Activated T-helper 17 cell treated with anti-CD3 and anti-CD28 coated beads, Interleukin-2, amount 50 U/mL, for 72 hours (primary cell): ENCODE measurements at regions not wholly inside any gene's neighbourhood (a gene's known extent, or its start where the extent isn't known, plus 50 kb on each side); places are given as distances from the start of the nearest gene placed in this dataset.

Experiments
- ATAC-seq: fragments of 150-1000 bp; cut with Tn5 transposase; replicated peaks from 2 replicates; pipeline ENCODE4 v1.10.0; 2021; ENCODE audit warnings: mild to moderate bottlenecking, moderate library complexity
- H3K27ac Mint-ChIP-seq: one replicate; pipeline ENCODE4 v1.8.0; 2022; ENCODE audit warnings: mixed read lengths
- H3K27me3 Mint-ChIP-seq: one replicate; pipeline ENCODE4 v1.8.0; 2022; ENCODE audit warnings: mixed read lengths
- H3K36me3 Mint-ChIP-seq: one replicate; pipeline ENCODE4 v1.8.0; 2022; ENCODE audit warnings: low read depth, mild to moderate bottlenecking, mixed read lengths
- H3K4me1 Mint-ChIP-seq: one replicate; pipeline ENCODE4 v1.8.0; 2022; ENCODE audit warnings: mixed read lengths
- H3K4me3 Mint-ChIP-seq: one replicate; pipeline ENCODE4 v1.8.0; 2022; ENCODE audit warnings: mild to moderate bottlenecking, mixed read lengths
- H3K9me3 Mint-ChIP-seq: one replicate; pipeline ENCODE4 v1.8.0; 2022; ENCODE audit warnings: mixed read lengths

DNA sequence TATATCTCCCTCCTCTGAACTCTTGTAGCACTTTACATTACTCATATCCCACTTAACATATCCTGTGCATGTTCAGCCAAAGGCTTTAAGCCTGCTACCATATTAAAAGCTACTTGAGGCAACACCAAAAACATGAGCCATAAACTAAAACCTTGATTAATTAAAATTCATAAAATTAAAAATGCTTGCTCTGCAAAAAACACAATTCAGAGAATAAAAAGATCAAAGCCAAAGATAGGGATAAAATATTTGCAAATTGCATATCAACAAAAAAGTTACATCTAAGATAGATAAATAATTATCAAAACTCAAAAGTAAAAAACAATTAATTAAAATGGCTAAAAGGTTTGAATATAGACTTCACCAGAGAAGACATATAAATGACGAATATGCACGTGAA lies 495.4 kb upstream of the PIK3C3 start:
- Mint-ChIP-seq H3K36me3 (no peaks in the 10 kb centered on the region), H3K27me3 (no peaks in the 10 kb centered on the region), H3K4me1 (no peaks in the 10 kb centered on the region), H3K4me3 (no peak overlapping the region), H3K9me3 (peaks cover 12% of the 10 kb centered on the region), H3K27ac (no peak overlapping the region)
- no peak for ATAC-seq

GRCh38 chr18:41458376-41458775 lies 496.7 kb upstream of the PIK3C3 start:
- no peak overlapping the region for H3K4me3 Mint-ChIP-seq
- no peaks in the 10 kb centered on the region for H3K4me1 Mint-ChIP-seq
- H3K27ac Mint-ChIP-seq: no peak overlapping the region
- H3K27me3 Mint-ChIP-seq: no peaks in the 10 kb centered on the region
- ATAC-seq: no peak
- no peaks in the 10 kb centered on the region for H3K36me3 Mint-ChIP-seq
- H3K9me3 Mint-ChIP-seq: peaks cover 12% of the 10 kb centered on the region

DNA sequence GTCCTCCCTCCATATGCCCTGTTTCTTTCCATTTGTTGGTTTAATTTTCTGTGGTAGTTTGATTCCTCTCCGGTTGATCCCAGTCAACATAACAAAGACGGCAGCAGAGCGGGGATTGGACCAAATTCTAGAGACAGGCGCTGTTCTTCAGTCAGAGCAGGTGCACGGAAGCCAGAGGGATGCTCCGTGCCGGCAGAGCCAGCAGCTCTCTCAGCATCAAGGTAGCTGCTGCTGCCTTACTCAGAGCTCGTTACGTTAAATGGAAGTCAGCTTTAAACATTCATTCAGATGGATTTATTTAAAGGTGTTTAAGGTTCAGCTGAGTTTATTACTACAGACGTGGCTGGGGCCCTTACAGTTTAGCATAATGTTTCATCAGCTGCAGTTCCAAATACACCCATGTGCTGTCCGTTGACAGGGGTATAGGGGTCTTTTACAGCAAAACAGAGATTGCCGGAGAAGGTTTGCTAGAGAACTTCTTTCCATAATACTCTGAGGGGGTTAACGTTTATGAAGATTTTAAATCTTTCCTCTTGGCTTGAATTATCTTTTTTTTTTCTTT lies 497.2 kb upstream of the PIK3C3 start:
- Mint-ChIP-seq H3K4me3 (no peak overlapping the region), H3K36me3 (no peaks in the 10 kb centered on the region), H3K27ac (no peak overlapping the region)

GRCh38 chr18:41456831-41457230 lies 498.2 kb upstream of the PIK3C3 start:
- no peak overlapping the region for H3K4me3 Mint-ChIP-seq
- no peak overlapping the region for H3K27ac Mint-ChIP-seq
- no peaks in the 10 kb centered on the region for H3K36me3 Mint-ChIP-seq
- H3K27me3 Mint-ChIP-seq: no peaks in the 10 kb centered on the region
- peaks cover 11% of the 10 kb centered on the region for H3K9me3 Mint-ChIP-seq
- H3K4me1 Mint-ChIP-seq: no peaks in the 10 kb centered on the region
- ATAC-seq: no peak

More for the DNA sequence above, 497.2 kb upstream of the PIK3C3 start:
- H3K27me3 Mint-ChIP-seq: no peaks in the 10 kb centered on the region
- no peak for ATAC-seq
- peaks cover 12% of the 10 kb centered on the region for H3K9me3 Mint-ChIP-seq
- no peaks in the 10 kb centered on the region for H3K4me1 Mint-ChIP-seq

- no peaks in the 10 kb centered on the region for H3K4me1 Mint-ChIP-seq
- no peaks in the 10 kb centered on the region for H3K36me3 Mint-ChIP-seq
- H3K9me3 Mint-ChIP-seq: peaks cover 13% of the 10 kb centered on the region
- H3K4me3 Mint-ChIP-seq: no peak overlapping the region
- no peak for ATAC-seq
- H3K27me3 Mint-ChIP-seq: no peaks in the 10 kb centered on the region
- no peak overlapping the region for H3K27ac Mint-ChIP-seq
Observed at GRCh38 chr18:41449612-41450011, 505.4 kb upstream of the PIK3C3 start.

GRCh38 chr18:41444943-41445342 lies 510.1 kb upstream of the PIK3C3 start:
- Mint-ChIP-seq H3K4me3 (no peak overlapping the region), H3K4me1 (no peaks in the 10 kb centered on the region), H3K9me3 (peaks cover 28% of the 10 kb centered on the region), H3K36me3 (no peaks in the 10 kb centered on the region), H3K27ac (no peak overlapping the region), H3K27me3 (no peaks in the 10 kb centered on the region)
- no peak for ATAC-seq

DNA sequence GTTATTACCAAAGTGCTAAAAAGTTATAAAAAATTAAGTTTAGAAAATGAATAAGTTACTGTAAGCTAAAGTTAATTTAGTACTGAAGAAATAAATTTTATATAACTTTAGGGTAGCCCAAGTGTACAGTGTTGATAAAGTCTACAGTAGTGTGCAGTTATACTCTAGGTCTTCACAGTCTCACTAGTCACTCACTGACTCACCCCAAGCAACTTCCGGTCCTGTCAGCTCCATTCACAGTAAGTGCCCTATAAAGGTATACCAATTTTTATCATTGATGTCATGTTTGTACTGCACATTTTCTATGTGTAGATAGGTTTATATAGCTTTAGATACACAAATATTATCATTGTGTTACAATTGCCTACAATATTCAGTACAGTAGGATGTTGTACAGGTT lies 518.3 kb upstream of the PIK3C3 start:
- H3K4me1 Mint-ChIP-seq: no peaks in the 10 kb centered on the region
- H3K27ac Mint-ChIP-seq: no peak overlapping the region
- H3K4me3 Mint-ChIP-seq: no peak overlapping the region
- ATAC-seq: no peak
- no peaks in the 10 kb centered on the region for H3K27me3 Mint-ChIP-seq
- peaks cover 15% of the 10 kb centered on the region for H3K9me3 Mint-ChIP-seq
- H3K36me3 Mint-ChIP-seq: no peaks in the 10 kb centered on the region

- ATAC-seq: no peak
- no peaks in the 10 kb centered on the region for H3K36me3 Mint-ChIP-seq
- no peaks in the 10 kb centered on the region for H3K27me3 Mint-ChIP-seq
- no peak overlapping the region for H3K4me3 Mint-ChIP-seq
- no peaks in the 10 kb centered on the region for H3K4me1 Mint-ChIP-seq
- peaks cover 18% of the 10 kb centered on the region for H3K9me3 Mint-ChIP-seq
- no peak overlapping the region for H3K27ac Mint-ChIP-seq
Observed at GRCh38 chr18:41418598-41418997, 536.4 kb upstream of the PIK3C3 start.

GRCh38 chr18:41416044-41416443 lies 539.0 kb upstream of the PIK3C3 start:
- Mint-ChIP-seq H3K36me3 (no peaks in the 10 kb centered on the region), H3K27ac (no peak overlapping the region), H3K4me3 (no peak overlapping the region), H3K27me3 (no peaks in the 10 kb centered on the region), H3K9me3 (peaks cover 23% of the 10 kb centered on the region), H3K4me1 (no peaks in the 10 kb centered on the region)
- no peak for ATAC-seq

GRCh38 chr18:41410006-41410405 lies 545.0 kb upstream of the PIK3C3 start:
- no peak overlapping the region for H3K27ac Mint-ChIP-seq

DNA sequence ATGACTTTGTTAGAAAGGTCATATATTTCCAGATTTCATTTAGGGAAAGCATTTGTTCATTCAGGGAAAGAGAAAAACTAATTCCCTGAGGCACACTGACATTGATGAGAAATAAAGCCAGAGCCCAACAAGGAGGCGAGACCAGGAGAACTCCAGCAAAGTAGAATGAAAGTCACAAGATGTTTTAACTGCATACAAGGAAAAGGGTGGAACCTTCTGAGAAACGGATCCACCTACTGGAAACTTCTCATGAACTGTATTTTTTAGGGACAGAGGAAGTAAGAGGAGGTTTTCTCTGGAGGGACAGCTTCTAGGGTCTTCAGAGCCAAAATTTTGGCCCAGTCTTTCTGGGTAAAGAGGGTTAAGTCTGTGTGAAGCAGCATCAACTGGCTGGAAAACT lies 548.2 kb upstream of the PIK3C3 start:
- no peaks in the 10 kb centered on the region for H3K36me3 Mint-ChIP-seq
- H3K9me3 Mint-ChIP-seq: peaks cover 21% of the 10 kb centered on the region
- H3K4me1 Mint-ChIP-seq: no peaks in the 10 kb centered on the region
- no peak overlapping the region for H3K4me3 Mint-ChIP-seq
- no peaks in the 10 kb centered on the region for H3K27me3 Mint-ChIP-seq
- no peak for ATAC-seq
- H3K27ac Mint-ChIP-seq: no peak overlapping the region

More at GRCh38 chr18:41410006-41410405, 545.0 kb upstream of the PIK3C3 start:
- no peaks in the 10 kb centered on the region for H3K27me3 Mint-ChIP-seq
- no peaks in the 10 kb centered on the region for H3K36me3 Mint-ChIP-seq
- H3K4me3 Mint-ChIP-seq: no peak overlapping the region
- no peak for ATAC-seq
- no peaks in the 10 kb centered on the region for H3K4me1 Mint-ChIP-seq
- H3K9me3 Mint-ChIP-seq: peaks cover 24% of the 10 kb centered on the region

- H3K9me3 Mint-ChIP-seq: peaks cover 6% of the 10 kb centered on the region
- H3K27me3 Mint-ChIP-seq: no peaks in the 10 kb centered on the region
- ATAC-seq: no peak
- no peaks in the 10 kb centered on the region for H3K36me3 Mint-ChIP-seq
- H3K27ac Mint-ChIP-seq: no peak overlapping the region
- H3K4me1 Mint-ChIP-seq: no peaks in the 10 kb centered on the region
- no peak overlapping the region for H3K4me3 Mint-ChIP-seq
Observed at GRCh38 chr18:41396861-41397260, 558.2 kb upstream of the PIK3C3 start.

DNA sequence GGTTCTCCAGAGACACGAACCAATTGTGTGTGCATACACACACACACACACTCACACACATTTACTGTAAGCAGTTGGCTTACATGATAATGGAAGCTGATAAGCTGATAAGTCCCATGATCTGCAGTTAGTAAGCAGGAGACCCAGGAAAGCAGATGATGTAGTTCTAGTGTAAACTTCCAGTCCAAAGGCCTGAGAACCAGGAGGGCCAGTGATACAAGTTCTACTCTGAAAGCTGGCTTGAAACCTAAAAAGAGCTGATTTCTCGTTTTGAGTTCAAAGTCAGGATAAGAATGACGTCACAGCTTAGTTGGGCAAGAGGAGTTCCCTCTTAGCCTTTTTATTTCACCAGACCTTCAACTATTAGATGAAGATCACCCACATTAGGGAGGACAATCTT lies 558.8 kb upstream of the PIK3C3 start:
- H3K4me1 Mint-ChIP-seq: no peaks in the 10 kb centered on the region
- no peak for ATAC-seq
- H3K9me3 Mint-ChIP-seq: peaks cover 6% of the 10 kb centered on the region
- H3K27ac Mint-ChIP-seq: no peak overlapping the region
- no peak overlapping the region for H3K4me3 Mint-ChIP-seq
- no peaks in the 10 kb centered on the region for H3K36me3 Mint-ChIP-seq
- H3K27me3 Mint-ChIP-seq: no peaks in the 10 kb centered on the region

DNA sequence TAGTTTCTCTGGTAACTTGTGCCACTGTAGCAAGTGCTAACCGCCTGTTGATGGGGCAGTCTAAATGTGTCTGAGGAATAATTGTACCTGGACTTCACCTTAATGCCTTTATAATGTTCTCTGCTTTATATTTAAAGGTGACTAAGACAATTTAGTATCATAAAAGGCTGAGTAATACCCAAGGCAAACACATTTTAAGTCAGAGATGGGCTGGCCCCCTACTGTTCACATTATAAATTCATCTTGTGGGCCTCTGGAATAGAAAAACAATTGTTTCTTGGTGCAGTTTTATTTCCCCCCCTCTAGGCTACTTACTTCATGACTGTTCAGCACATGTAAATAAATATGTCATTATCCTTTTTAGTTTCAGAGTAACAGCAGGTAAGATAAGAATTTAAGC lies 559.3 kb upstream of the PIK3C3 start:
- peaks cover 6% of the 10 kb centered on the region for H3K9me3 Mint-ChIP-seq
- H3K27ac Mint-ChIP-seq: no peak overlapping the region
- H3K27me3 Mint-ChIP-seq: no peaks in the 10 kb centered on the region
- H3K4me1 Mint-ChIP-seq: no peaks in the 10 kb centered on the region
- H3K36me3 Mint-ChIP-seq: no peaks in the 10 kb centered on the region
- H3K4me3 Mint-ChIP-seq: no peak overlapping the region
- ATAC-seq: no peak

DNA sequence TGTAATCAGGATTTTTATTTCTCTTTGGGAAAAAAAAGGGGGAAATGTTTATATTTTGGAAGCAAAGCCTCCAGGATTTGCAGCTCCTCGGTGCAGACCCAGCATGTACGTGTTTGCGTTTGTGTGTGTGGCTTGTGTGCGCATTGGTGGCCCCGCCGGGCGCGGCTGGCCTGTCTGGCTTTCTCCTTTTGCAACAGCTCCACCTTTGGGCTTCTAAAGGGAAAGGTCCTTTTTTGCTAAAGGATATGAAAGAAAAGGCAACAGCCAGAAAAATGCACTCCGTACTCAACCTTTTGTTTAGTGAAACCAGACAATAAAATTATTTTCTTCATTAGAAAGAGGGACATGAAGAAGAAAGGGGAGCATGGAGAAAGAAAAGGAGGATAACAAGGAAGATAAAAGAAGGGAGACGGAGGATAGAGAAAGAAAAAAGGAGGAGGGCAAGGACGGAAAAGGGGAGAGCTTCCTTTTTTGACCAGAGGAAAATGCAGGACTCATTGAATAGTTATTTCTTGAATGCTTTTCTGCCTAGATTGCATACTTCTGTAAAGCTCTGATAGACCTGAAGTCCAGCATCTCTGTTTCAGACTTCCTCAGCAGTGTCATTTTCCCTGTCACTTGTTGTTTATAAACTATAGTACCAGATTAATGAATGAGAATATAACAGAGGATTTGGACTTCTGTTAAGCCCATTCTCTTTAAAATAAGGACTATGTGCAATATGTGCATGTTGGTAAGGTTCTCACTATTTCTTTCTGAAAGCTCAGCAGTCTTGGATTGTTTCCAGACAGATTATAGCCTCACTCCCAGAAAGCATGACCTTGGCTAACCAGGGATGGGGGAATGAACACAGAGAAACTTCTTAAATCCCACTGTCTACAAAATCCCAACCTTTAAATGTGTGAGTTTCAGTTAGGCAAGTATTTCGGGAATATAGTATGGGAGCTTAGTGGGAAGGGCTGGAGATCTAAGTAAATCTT lies 563.1 kb upstream of the PIK3C3 start:
- Mint-ChIP-seq H3K27me3 (no peaks in the 10 kb centered on the region), H3K9me3 (peaks cover 3% of the 10 kb centered on the region), H3K4me3 (no peak overlapping the region), H3K4me1 (no peaks in the 10 kb centered on the region), H3K27ac (no peak overlapping the region), H3K36me3 (no peaks in the 10 kb centered on the region)
- no peak for ATAC-seq
